Natural killer cell (primary cell): ENCODE measurements at regions not wholly inside any gene's neighbourhood (a gene's known extent, or its start where the extent isn't known, plus 50 kb on each side); places are given as distances from the start of the nearest gene placed in this dataset.

Experiments
- ATAC-seq, 3 donors: fragments of 150-1000 bp in 2 of 3; fragments of 200-7000 bp in 1 of 3; cut with Tn5 transposase; 1 replicate in 1 of 3; 2 replicates in 2 of 3; pipeline ENCODE4 v1.10.0; 2021; ENCODE audit warnings: mild to moderate bottlenecking in 2 of 3, moderate library complexity in 2 of 3
- DNase-seq, 2 donors: peaks; one replicate each; pipeline versions ENCODE4 v3.0.0 to v3.0.0-alpha.2; 2013 to 2021; ENCODE audit warnings: mixed read lengths in 1 of 2
- H3K27ac ChIP-seq: one replicate; pipeline ENCODE4 v1.5.1; 2013; ENCODE audit warnings: mild to moderate bottlenecking, low read length
- H3K27me3 ChIP-seq: one replicate; pipeline ENCODE4 v1.6.1; 2013; ENCODE audit warnings: low read length; ENCODE audit not compliant: control insufficient read depth, insufficient read depth
- H3K36me3 ChIP-seq: one replicate; pipeline ENCODE4 v1.6.1; 2013; ENCODE audit warnings: low read length; ENCODE audit not compliant: control insufficient read depth, insufficient read depth
- H3K4me1 ChIP-seq: one replicate; pipeline ENCODE4 v1.6.1; 2013; ENCODE audit warnings: low read length; ENCODE audit not compliant: control insufficient read depth, insufficient read depth
- H3K4me3 ChIP-seq: one replicate; pipeline ENCODE4 v1.5.1; 2013; ENCODE audit warnings: low read length
- H3K9me3 ChIP-seq: one replicate; pipeline ENCODE4 v1.6.1; 2013; ENCODE audit warnings: low read length; ENCODE audit not compliant: control insufficient read depth, insufficient read depth
- H3K27ac Mint-ChIP-seq, 2 donors: one replicate each; pipeline ENCODE4 v1.8.0; 2022; ENCODE audit warnings: mild to moderate bottlenecking in 2 of 2, mixed read lengths in 2 of 2, moderate library complexity in 1 of 2
- H3K27me3 Mint-ChIP-seq, 2 donors: one replicate each; pipeline ENCODE4 v1.8.0; 2022; ENCODE audit warnings: low read depth in 2 of 2, mixed read lengths in 2 of 2
- H3K36me3 Mint-ChIP-seq: one replicate; pipeline ENCODE4 v1.8.0; 2022; ENCODE audit warnings: mixed read lengths
- H3K4me1 Mint-ChIP-seq, 2 donors: one replicate each; pipeline ENCODE4 v1.8.0; 2022; ENCODE audit warnings: mixed read lengths in 2 of 2
- H3K4me3 Mint-ChIP-seq: one replicate; pipeline ENCODE4 v1.8.0; 2022; ENCODE audit warnings: mild to moderate bottlenecking, moderate library complexity, mixed read lengths
- H3K9me3 Mint-ChIP-seq, 2 donors: one replicate each; pipeline ENCODE4 v1.8.0; 2022; ENCODE audit warnings: mixed read lengths in 2 of 2
- WGBS: methylation state at CpG from one replicate; pipeline ENCODE4 v1.1.7; 2013; ENCODE audit warnings: missing lambda C conversion rate; ENCODE audit not compliant: insufficient coverage; 5-methylcytosine and 5-hydroxymethylcytosine counted together
- intact Hi-C: fragments of 100-400 bp; cut with micrococcal nuclease; formaldehyde crosslinking; loops from one replicate; pipeline ENCODE4 v1.14.2; 2022
- TF ChIP-seq, protein P1 (sequence below): fragments of 200-600 bp; IDR thresholded peaks from one replicate; pipeline ENCODE4 v1.8.0; 2022; ENCODE audit warnings: antibody characterized with exemption

DNA sequence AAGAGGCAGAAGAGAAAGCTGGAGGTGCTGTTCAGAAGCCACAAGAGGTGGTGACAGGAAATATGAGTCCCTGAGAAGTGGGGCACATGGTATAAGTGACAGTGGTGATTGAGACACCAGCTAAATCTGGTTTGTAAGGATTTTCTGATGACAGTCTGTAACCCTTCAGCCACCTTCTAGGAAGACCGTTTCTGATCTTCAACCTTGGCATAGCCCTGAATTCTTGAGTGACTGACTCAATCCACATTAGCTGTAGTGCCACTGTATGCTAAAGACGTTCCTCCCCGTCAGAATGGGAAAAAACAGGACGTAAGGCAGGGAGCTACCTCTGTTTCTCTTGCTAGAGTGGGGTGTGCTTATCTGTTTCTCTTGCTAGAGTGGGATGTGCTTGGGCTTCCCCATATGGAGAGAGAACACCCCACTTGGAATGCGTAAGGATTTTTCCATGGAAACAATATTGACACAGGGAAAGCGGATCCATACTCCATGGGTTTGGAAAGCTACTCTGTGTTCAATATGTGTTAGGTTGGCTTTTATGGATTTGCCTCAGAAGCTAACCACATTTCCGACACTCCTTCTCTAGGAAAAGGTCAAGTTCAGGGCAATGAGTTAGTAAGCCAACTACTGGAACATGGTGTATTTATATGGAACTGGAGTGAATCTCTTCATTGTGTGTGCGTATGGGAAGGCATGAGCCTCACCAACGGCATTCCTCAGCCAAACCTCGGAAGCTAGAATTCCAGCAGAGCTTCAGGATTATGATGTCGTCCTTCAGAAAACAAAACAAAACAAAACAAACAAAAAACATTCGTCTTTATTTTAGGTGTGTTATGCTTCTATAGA, 948.8 kb upstream of the SLC10A2 start:
- H3K36me3 ChIP-seq, result no peaks in the 10 kb centered on the region
- H3K4me1 ChIP-seq, result no peaks in the 10 kb centered on the region
- Mint-ChIP-seq H3K4me3 (no peak overlapping the region), H3K9me3 (peaks cover 6 to 10% of the 10 kb centered on the region in 2 donors), H3K27me3 (no peaks in the 10 kb centered on the region), H3K4me1 (no peaks in the 10 kb centered on the region), H3K36me3 (no peaks in the 10 kb centered on the region), H3K27ac (no peak overlapping the region)
- H3K27ac ChIP-seq, result no peak overlapping the region
- intact Hi-C loops, result no loop called here
- no peak for ATAC-seq
- DNase-seq, result no peak
- H3K4me3 ChIP-seq, result no peak overlapping the region
- H3K9me3 ChIP-seq, result no peaks in the 10 kb centered on the region
- H3K27me3 ChIP-seq, result no peaks in the 10 kb centered on the region
- TF ChIP-seq, protein P1, sequence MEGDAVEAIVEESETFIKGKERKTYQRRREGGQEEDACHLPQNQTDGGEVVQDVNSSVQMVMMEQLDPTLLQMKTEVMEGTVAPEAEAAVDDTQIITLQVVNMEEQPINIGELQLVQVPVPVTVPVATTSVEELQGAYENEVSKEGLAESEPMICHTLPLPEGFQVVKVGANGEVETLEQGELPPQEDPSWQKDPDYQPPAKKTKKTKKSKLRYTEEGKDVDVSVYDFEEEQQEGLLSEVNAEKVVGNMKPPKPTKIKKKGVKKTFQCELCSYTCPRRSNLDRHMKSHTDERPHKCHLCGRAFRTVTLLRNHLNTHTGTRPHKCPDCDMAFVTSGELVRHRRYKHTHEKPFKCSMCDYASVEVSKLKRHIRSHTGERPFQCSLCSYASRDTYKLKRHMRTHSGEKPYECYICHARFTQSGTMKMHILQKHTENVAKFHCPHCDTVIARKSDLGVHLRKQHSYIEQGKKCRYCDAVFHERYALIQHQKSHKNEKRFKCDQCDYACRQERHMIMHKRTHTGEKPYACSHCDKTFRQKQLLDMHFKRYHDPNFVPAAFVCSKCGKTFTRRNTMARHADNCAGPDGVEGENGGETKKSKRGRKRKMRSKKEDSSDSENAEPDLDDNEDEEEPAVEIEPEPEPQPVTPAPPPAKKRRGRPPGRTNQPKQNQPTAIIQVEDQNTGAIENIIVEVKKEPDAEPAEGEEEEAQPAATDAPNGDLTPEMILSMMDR, result no peak
- 94% methylated on average over 9 of the region's 12 CpGs for WGBS

DNA sequence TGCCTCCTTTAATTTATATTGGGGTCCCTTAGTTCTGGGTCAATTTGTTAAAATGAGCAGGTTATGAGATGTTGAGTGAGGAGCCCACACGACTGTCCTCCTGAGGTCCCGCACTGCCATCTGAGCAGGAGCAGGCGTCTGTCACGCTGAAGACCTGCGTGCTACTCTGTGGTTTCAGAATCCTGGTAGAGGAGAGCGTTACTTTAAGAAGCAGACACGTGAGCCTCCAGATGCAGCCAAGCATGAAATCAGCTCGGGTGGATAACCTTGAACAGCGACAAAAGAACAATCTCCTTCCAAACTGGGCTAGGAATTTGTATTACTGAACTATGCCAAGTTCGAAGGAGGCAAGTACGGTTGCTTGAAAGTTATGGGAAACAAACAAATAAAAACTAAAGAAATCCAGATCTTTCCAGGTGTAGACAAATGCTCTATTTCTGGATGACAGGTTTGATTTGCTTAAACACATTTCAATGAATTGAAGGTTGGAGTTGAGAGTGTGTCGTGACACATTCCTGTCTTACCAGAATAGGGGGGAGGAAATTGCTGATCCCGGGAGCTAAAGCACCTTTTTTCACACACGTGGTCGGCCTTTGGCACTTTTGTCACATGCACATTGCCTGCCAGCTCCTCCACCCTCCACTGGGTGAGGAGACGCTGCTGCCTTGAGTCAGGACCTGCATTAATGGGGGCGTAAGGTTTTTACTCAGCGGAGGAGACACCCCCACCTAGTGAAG, 945.5 kb upstream of the SLC10A2 start:
- intact Hi-C loops, result no loop called here
- no peak overlapping the region for H3K4me3 ChIP-seq
- H3K9me3 ChIP-seq, result no peaks in the 10 kb centered on the region
- Mint-ChIP-seq H3K9me3 (peaks cover 6 to 7% of the 10 kb centered on the region in 2 donors), H3K36me3 (no peaks in the 10 kb centered on the region), H3K27me3 (no peaks in the 10 kb centered on the region), H3K4me1 (no peaks in the 10 kb centered on the region), H3K27ac (no peak overlapping the region), H3K4me3 (no peak overlapping the region)
- no peaks in the 10 kb centered on the region for H3K27me3 ChIP-seq
- TF ChIP-seq, protein P1, result no peak
- 80% methylated on average over 16 of the region's 18 CpGs for WGBS
- no peaks in the 10 kb centered on the region for H3K36me3 ChIP-seq
- DNase-seq (no peak), ATAC-seq (no peak)
- H3K27ac ChIP-seq, result no peak overlapping the region
- no peaks in the 10 kb centered on the region for H3K4me1 ChIP-seq

- Histone ChIP-seq H3K27me3 (no peaks in the 10 kb centered on the region), H3K9me3 (no peaks in the 10 kb centered on the region), H3K4me1 (no peaks in the 10 kb centered on the region), H3K36me3 (no peaks in the 10 kb centered on the region), H3K4me3 (no peak overlapping the region), H3K27ac (no peak overlapping the region)
- intact Hi-C loops, result no loop called here
- no peak for DNase-seq
- no peak overlapping the region for H3K27ac Mint-ChIP-seq
- H3K36me3 Mint-ChIP-seq, result no peaks in the 10 kb centered on the region
- no peaks in the 10 kb centered on the region for H3K27me3 Mint-ChIP-seq
- TF ChIP-seq, protein P1, result no peak
- H3K4me1 Mint-ChIP-seq, result no peaks in the 10 kb centered on the region
- 89% methylated on average over 6 of the region's 8 CpGs for WGBS
- H3K4me3 Mint-ChIP-seq, result no peak overlapping the region
- H3K9me3 Mint-ChIP-seq, result peaks cover 3 to 4% of the 10 kb centered on the region in 2 donors
- no peak for ATAC-seq
Measured at GRCh38 chr13:104008541-104009435, 942.6 kb upstream of the SLC10A2 start.
